ENCODE measurements at regions not wholly inside any gene's neighbourhood (a gene's known extent, or its start where the extent isn't known, plus 50 kb on each side); places are given as distances from the start of the nearest gene placed in this dataset.

- Histone ChIP-seq H3K9me3 (ENCODE audit: low read length) (no peaks in the 10 kb centered on the region), H3K27me3 (ENCODE audit: insufficient read depth, low read length) (0 out of 2 replicates have a peak, but pooled peaks cover 4% of the 10 kb centered on the region), H3K4me3 (ENCODE audit: low read depth, low read length, poor library complexity, severe bottlenecking) (no peak overlapping the region), H3K4me2 (ENCODE audit: low read length) (no peak overlapping the region), H3K79me2 (ENCODE audit: insufficient read depth, low read length) (no peaks in the 10 kb centered on the region), H3K9ac (ENCODE audit: low read length) (no peak overlapping the region), H3K27ac (ENCODE audit: low read depth, low read length, poor library complexity, severe bottlenecking) (no peak overlapping the region), H4K20me1 (ENCODE audit: insufficient read depth, low read length) (no peaks in the 10 kb centered on the region), H3K9me2 (ENCODE audit: low read depth, low read length) (no peaks in the 10 kb centered on the region), H3K4me1 (ENCODE audit: insufficient read depth, low read length, severe bottlenecking) (no peaks in the 10 kb centered on the region), H3K36me3 (ENCODE audit: insufficient read depth, low read length) (no peaks in the 10 kb centered on the region), H2AFZ (ENCODE audit: low read length) (no peak overlapping the region), H3F3A (ENCODE audit: insufficient read depth, low read length) (no peaks in the 10 kb centered on the region)
- no peak for TF ChIP-seq CTCF (IDR thresholded peaks at IDR 0.05; ENCODE audit: low read length)
- no peak for TF ChIP-seq EZH2 (IDR thresholded peaks at IDR 0.05; ENCODE audit: borderline replicate concordance, low read length)
These were observed 97.7 kb downstream of the CRYAA start for GRCh38 chr21:43266534-43266933.

GRCh38 chr21:43262427-43262826 is 93.6 kb downstream of the CRYAA start:
- no peak overlapping the region for H3K9ac ChIP-seq (ENCODE audit: low read length)
- TF ChIP-seq EZH2 (IDR thresholded peaks at IDR 0.05; ENCODE audit: borderline replicate concordance, low read length) (no peak), CTCF (IDR thresholded peaks at IDR 0.05; ENCODE audit: low read length) (no peak)
- H3K27ac ChIP-seq (ENCODE audit: low read depth, low read length, poor library complexity, severe bottlenecking), result no peak overlapping the region
- H3K79me2 ChIP-seq (ENCODE audit: insufficient read depth, low read length), result no peaks in the 10 kb centered on the region
- H3K4me3 ChIP-seq (ENCODE audit: low read depth, low read length, poor library complexity, severe bottlenecking), result no peak overlapping the region
- H3K36me3 ChIP-seq (ENCODE audit: insufficient read depth, low read length), result no peaks in the 10 kb centered on the region
- H3K4me2 ChIP-seq (ENCODE audit: low read length), result no peak overlapping the region
- no peaks in the 10 kb centered on the region for H3K9me2 ChIP-seq (ENCODE audit: low read depth, low read length)
- no peaks in the 10 kb centered on the region for H3K4me1 ChIP-seq (ENCODE audit: insufficient read depth, low read length, severe bottlenecking)
- H2AFZ ChIP-seq (ENCODE audit: low read length), result no peak overlapping the region
- no peaks in the 10 kb centered on the region for H3F3A ChIP-seq (ENCODE audit: insufficient read depth, low read length)
- H4K20me1 ChIP-seq (ENCODE audit: insufficient read depth, low read length), result no peaks in the 10 kb centered on the region
- no peaks in the 10 kb centered on the region for H3K9me3 ChIP-seq (ENCODE audit: low read length)
- no peaks in the 10 kb centered on the region for H3K27me3 ChIP-seq (ENCODE audit: insufficient read depth, low read length)
